B cell (primary cell): ENCODE measurements at regions not wholly inside any gene's neighbourhood (a gene's known extent, or its start where the extent isn't known, plus 50 kb on each side); places are given as distances from the start of the nearest gene placed in this dataset.
"Not testable (repeated sequence)": the region's sequence is repeated elsewhere in the genome, so short reads cannot be mapped to it uniquely, and the experiment has no call there.

Experiments used
- CTCF ChIP-seq: fragments of 200-600 bp; IDR thresholded peaks from one replicate; pipeline ENCODE4 v1.8.0; 2022; ENCODE audit warnings: antibody characterized with exemption, mild to moderate bottlenecking
- EZH2 ChIP-seq: IDR thresholded peaks from 2 replicates; pipeline ENCODE4 v1.6.1; 2012; ENCODE audit warnings: borderline replicate concordance, low read depth, mild to moderate bottlenecking, moderate library complexity, low read length; ENCODE audit not compliant: insufficient read depth, poor library complexity, severe bottlenecking

GRCh38 chr1:102659876-102660483 is 448.3 kb downstream of the COL11A1 start:
- not testable (repeated sequence) for TF ChIP-seq CTCF, EZH2
